HCT116 (cell line): ENCODE measurements at regions not wholly inside any gene's neighbourhood (a gene's known extent, or its start where the extent isn't known, plus 50 kb on each side); places are given as distances from the start of the nearest gene placed in this dataset.

Experiments
- ATF3 ChIP-seq: IDR thresholded peaks from 2 replicates; pipeline ENCODE4 v1.6.1; 2012
- CEBPB ChIP-seq: IDR thresholded peaks from 2 replicates; pipeline ENCODE4 v1.6.1; 2012; ENCODE audit warnings: low read depth
- EZH2 ChIP-seq: fragments of 200-600 bp; sonication (generic); IDR thresholded peaks from 2 replicates; pipeline ENCODE4 v1.6.1; 2017; ENCODE audit warnings: antibody characterized with exemption, mixed run types
- EZH2phosphoT487 ChIP-seq: fragments of 200-600 bp; IDR thresholded peaks from 2 replicates; pipeline ENCODE4 v1.6.1; 2018; ENCODE audit warnings: antibody characterized with exemption, borderline replicate concordance
- FOSL1 ChIP-seq: IDR thresholded peaks from 2 replicates; pipeline ENCODE4 v1.6.1; 2012; ENCODE audit warnings: low read depth
- JUND ChIP-seq: IDR thresholded peaks from 2 replicates; pipeline ENCODE4 v1.6.1; 2012
- MAX ChIP-seq: IDR thresholded peaks from 2 replicates; pipeline ENCODE4 v1.6.1; 2012
- POLR2A ChIP-seq: IDR thresholded peaks from 2 replicates; pipeline ENCODE4 v1.7.0; 2011; ENCODE audit warnings: borderline replicate concordance; ENCODE audit not compliant: insufficient read depth, insufficient read length; ENCODE audit errors: extremely low read depth
- POLR2AphosphoS5 ChIP-seq: IDR thresholded peaks from 2 replicates; pipeline ENCODE4 v1.6.1; 2011; ENCODE audit warnings: mild to moderate bottlenecking, low read depth, low read length, moderate library complexity
- RAD21 ChIP-seq: IDR thresholded peaks from 2 replicates; pipeline ENCODE4 v1.6.1; 2012; ENCODE audit warnings: low read depth, mild to moderate bottlenecking
- YY1 ChIP-seq: IDR thresholded peaks from 2 replicates; pipeline ENCODE4 v1.6.1; 2011; ENCODE audit warnings: low read length, low read depth, moderate library complexity, mild to moderate bottlenecking; ENCODE audit not compliant: insufficient replicate concordance; ENCODE audit errors: extremely low read depth
- ZNF274 ChIP-seq: fragments of 200-500 bp; sonication (Bioruptor generic); IDR thresholded peaks from 2 replicates; pipeline ENCODE4 v1.6.1; 2014; ENCODE audit warnings: mild to moderate bottlenecking, low read depth, low read length, inconsistent platforms
- TF ChIP-seq, protein P1 (sequence below), 3 experiments: fragments of 200-600 bp in 1 of 3; sonication (generic) in 1 of 3; IDR thresholded peaks in 2 of 3; conservative IDR thresholded peaks in 1 of 3; 2 replicates each; pipeline ENCODE4 v1.5.1; 2012 to 2017; ENCODE audit warnings: low read depth in 2 of 3, low read length in 2 of 3, antibody characterized with exemption in 1 of 3, borderline replicate concordance in 1 of 3, control low read depth in 1 of 3, mild to moderate bottlenecking in 1 of 3, mixed read lengths in 1 of 3, mixed run types in 1 of 3, moderate library complexity in 1 of 3; ENCODE audit not compliant: insufficient read depth in 1 of 3
- TF ChIP-seq, protein P2 (sequence below): IDR thresholded peaks from 2 replicates; pipeline ENCODE4 v1.6.1; 2011; ENCODE audit warnings: mild to moderate bottlenecking, low read length, moderate library complexity; ENCODE audit not compliant: insufficient replicate concordance; ENCODE audit errors: extremely low read depth

DNA sequence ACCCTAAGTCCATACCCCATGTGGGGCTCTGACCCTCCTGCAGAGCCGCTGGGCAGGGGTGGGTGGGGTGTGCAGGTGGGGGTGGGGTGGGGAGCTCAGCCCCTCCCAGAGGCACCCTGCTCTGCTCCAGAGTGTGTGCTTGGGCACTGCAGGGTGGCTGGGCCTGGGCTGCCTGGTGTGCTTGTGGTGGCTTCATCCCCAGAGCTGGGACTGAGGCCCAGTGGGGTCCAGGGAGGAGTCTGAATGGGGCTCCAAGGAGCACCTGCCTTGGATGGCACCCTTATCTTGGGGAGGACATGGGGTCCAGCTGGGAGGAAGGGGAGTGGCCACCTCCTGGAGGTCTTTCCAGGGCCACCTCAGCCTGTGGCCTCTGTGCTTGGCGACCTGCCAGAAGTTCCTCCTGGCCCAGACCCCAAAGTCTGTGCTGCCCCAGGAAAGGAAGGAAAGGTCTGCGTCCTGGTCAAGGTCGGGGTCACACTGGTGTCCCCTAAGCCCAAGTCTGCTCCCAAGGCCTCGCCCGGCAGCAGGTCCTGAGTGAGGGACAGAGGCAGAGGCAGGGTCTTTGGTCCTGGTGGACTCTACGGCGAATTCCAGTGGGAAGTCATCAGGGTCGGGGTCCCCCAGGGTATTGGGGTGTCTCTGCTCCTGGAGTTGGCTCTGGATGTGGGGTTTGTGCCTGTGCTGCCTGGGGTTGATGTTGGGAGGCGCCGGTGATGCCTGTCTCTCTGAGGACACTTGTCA, 373.4 kb downstream of the TMEM121 start:
- TF ChIP-seq POLR2A (no peak), MAX (no peak), CEBPB (no peak), JUND (no peak), ATF3 (no peak), EZH2 (no peak), EZH2phosphoT487 (no peak), POLR2AphosphoS5 (no peak), RAD21 (no peak), ZNF274 (no peak), FOSL1 (no peak), YY1 (no peak)
- TF ChIP-seq, protein P1, sequence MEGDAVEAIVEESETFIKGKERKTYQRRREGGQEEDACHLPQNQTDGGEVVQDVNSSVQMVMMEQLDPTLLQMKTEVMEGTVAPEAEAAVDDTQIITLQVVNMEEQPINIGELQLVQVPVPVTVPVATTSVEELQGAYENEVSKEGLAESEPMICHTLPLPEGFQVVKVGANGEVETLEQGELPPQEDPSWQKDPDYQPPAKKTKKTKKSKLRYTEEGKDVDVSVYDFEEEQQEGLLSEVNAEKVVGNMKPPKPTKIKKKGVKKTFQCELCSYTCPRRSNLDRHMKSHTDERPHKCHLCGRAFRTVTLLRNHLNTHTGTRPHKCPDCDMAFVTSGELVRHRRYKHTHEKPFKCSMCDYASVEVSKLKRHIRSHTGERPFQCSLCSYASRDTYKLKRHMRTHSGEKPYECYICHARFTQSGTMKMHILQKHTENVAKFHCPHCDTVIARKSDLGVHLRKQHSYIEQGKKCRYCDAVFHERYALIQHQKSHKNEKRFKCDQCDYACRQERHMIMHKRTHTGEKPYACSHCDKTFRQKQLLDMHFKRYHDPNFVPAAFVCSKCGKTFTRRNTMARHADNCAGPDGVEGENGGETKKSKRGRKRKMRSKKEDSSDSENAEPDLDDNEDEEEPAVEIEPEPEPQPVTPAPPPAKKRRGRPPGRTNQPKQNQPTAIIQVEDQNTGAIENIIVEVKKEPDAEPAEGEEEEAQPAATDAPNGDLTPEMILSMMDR (IDR thresholded peaks at IDR 0.05 in 2 of 3, conservative IDR thresholded peaks at IDR 0.05 in 1 of 3; ENCODE audit: borderline replicate concordance in 1 of 3, insufficient read depth in 1 of 3, low read depth in 2 of 3, low read length in 2 of 3): no peak
- TF ChIP-seq, protein P2, sequence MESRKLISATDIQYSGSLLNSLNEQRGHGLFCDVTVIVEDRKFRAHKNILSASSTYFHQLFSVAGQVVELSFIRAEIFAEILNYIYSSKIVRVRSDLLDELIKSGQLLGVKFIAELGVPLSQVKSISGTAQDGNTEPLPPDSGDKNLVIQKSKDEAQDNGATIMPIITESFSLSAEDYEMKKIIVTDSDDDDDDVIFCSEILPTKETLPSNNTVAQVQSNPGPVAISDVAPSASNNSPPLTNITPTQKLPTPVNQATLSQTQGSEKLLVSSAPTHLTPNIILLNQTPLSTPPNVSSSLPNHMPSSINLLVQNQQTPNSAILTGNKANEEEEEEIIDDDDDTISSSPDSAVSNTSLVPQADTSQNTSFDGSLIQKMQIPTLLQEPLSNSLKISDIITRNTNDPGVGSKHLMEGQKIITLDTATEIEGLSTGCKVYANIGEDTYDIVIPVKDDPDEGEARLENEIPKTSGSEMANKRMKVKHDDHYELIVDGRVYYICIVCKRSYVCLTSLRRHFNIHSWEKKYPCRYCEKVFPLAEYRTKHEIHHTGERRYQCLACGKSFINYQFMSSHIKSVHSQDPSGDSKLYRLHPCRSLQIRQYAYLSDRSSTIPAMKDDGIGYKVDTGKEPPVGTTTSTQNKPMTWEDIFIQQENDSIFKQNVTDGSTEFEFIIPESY: no peak
